ENCODE measurements at regions not wholly inside any gene's neighbourhood (a gene's known extent, or its start where the extent isn't known, plus 50 kb on each side); places are given as distances from the start of the nearest gene placed in this dataset.

DNA sequence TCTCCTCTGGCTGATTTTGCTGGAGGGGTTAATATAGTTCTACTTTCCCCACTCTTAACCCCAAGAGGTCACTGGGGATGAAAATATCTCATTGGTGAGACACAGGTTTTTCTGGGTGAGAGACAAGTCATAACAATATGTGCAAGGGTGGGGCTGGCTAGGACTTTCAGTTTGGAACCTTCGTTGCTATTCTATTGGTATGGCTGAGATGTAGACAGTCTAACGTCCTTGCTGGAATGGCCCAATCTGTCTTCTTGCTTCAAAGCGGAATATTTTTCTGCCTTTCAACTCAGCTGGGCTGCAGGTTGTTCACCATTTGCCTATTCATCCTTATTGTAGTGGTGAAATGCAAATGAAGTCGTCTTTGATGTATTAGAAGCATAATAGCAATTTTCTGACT is 267.3 kb upstream of the MKI67 start:
- TF ChIP-seq, protein P1, sequence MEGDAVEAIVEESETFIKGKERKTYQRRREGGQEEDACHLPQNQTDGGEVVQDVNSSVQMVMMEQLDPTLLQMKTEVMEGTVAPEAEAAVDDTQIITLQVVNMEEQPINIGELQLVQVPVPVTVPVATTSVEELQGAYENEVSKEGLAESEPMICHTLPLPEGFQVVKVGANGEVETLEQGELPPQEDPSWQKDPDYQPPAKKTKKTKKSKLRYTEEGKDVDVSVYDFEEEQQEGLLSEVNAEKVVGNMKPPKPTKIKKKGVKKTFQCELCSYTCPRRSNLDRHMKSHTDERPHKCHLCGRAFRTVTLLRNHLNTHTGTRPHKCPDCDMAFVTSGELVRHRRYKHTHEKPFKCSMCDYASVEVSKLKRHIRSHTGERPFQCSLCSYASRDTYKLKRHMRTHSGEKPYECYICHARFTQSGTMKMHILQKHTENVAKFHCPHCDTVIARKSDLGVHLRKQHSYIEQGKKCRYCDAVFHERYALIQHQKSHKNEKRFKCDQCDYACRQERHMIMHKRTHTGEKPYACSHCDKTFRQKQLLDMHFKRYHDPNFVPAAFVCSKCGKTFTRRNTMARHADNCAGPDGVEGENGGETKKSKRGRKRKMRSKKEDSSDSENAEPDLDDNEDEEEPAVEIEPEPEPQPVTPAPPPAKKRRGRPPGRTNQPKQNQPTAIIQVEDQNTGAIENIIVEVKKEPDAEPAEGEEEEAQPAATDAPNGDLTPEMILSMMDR (IDR thresholded peaks at IDR 0.05; ENCODE audit: low read depth, low read length): no peak

DNA sequence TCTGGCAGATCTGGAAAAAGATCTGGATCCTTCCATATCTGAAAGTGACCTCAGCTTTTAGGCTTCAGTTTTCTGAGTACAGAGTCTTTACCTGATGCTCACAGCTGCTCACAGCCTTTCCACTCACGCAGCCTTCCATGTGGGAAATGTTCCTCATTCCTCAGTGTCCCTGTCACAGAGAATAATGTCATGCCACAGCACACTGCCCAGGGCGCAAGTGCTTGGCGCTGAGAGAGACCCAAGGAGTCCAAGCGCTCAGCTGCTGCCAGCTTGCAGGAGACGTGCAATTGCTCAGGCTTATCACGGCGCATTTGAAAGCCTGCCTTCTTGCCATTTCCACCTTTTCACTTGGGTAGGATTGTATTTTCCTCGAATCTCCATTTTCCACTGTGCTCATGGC is 271.9 kb upstream of the MKI67 start:
- DNase-seq (ENCODE audit: extremely low read depth, low read depth): no peak
- TF ChIP-seq, protein P1 (IDR thresholded peaks at IDR 0.05; ENCODE audit: low read depth, low read length): no peak

More for the DNA sequence above, 267.3 kb upstream of the MKI67 start:
- no peak for DNase-seq (ENCODE audit: extremely low read depth, low read depth)

DNA sequence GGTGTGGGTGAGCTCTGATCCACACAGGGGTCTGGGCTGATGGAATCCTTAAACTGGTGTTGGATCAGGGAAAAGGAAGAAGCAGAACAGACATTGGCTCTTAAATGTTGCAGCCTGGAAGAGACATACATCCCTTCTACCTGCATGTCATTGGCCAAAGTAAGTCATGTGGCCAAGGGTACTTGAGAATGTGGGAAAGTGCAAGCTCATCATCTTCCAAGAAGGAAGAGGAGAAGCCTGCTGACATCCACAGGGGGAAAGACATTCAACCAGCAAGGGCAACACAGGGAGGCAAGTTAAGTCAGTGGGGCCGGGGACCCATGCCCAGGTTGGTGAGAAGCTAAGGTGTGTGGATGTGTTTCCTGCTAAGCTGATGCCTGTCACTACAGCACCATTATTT is 272.8 kb upstream of the MKI67 start:
- DNase-seq (ENCODE audit: extremely low read depth, low read depth): no peak
- TF ChIP-seq, protein P1 (IDR thresholded peaks at IDR 0.05; ENCODE audit: low read depth, low read length): no peak

DNA sequence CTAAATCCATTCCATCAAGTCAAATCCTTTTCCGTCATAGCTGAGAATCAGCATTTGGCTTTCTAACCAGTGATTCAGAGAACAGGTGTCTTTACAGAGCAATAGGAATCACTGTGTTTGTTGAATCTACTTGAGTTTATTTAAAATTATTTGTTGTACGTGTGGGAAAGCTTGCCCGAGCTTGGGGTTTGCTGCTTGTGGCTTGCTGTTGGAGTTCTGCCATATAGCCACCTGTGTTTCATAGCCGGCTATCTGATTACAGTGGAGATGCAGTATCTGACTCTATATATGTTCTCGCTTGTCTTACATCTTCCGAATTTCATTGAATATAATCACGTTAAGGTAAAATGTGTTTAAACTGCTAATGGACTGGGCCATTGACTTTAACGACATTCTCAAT is 274.3 kb upstream of the MKI67 start:
- TF ChIP-seq, protein P1 (IDR thresholded peaks at IDR 0.05; ENCODE audit: low read depth, low read length): no peak
- DNase-seq (ENCODE audit: extremely low read depth, low read depth): no peak

DNA sequence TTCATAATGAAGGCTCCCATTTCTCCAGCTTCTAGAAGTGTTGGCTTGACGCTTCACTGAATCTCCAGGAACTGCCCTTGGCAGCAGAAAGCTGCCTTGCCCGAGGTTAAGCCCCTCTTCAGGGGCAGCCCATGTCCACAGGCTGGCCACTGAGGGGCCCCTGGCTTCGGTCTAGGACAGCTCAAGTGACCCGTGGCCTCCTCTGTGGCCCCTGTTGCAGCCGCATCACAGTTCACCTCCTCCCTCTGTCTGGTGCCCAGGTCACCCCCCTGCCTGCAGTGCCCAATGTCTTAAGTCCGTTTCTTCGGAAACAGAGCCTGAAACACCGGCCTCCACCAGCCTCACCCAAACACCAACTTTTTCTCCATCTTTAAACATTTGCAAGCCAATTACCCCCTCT is 279.2 kb upstream of the MKI67 start:
- DNase-seq (ENCODE audit: extremely low read depth, low read depth): no peak
- TF ChIP-seq, protein P1 (IDR thresholded peaks at IDR 0.05; ENCODE audit: low read depth, low read length): no peak

DNA sequence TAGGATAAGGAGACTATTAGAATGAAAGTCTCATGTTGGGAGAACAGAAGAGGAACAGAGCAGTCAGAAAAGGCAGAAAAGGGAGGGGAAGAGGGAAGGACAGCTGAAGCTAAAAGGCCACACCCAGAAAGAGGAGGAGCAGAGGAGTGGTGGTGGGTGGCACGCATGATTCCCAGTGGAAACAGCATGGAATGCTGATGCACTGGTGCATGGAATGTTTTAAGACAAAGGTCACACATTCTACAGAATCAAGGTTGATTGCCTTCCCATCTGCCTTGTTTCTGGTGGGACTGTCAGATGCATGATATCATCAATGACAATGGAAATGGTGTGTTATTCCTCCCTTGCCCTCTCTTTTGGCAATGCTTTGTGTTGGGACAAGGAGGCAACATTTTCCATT is 285.4 kb upstream of the MKI67 start:
- TF ChIP-seq, protein P1 (IDR thresholded peaks at IDR 0.05; ENCODE audit: low read depth, low read length): no peak
- no peak for DNase-seq (ENCODE audit: extremely low read depth, low read depth)

DNA sequence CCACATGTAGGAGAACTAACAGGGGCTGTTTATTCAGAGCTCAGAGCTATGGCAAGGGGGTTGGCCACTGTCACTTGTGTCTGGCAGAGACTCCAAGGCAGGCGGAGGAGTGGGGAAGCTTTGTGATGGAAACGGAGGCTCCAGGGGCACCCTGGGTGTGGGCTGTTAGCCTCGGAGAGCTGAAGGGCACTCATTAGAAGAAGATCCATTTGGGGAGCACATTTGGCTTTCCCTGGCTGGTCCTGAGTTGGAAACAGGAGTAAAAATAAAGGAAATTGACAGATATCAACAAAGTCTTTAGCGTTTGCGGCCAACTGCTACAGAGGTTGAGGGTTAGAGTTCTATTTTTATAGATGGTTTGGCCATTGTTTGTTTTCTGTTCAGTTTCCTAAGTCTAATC is 288.3 kb upstream of the MKI67 start:
- TF ChIP-seq, protein P1 (IDR thresholded peaks at IDR 0.05; ENCODE audit: low read depth, low read length): no peak
- no peak for DNase-seq (ENCODE audit: extremely low read depth, low read depth)
